HepG2 (cell line): ENCODE measurements at regions not wholly inside any gene's neighbourhood (a gene's known extent, or its start where the extent isn't known, plus 50 kb on each side); places are given as distances from the start of the nearest gene placed in this dataset.

Experiments
- ATAC-seq: fragments of 200-7000 bp; cut with Tn5 transposase; 3 replicates; pipeline ENCODE4 v1.9.1; 2020; ENCODE audit warnings: mild to moderate bottlenecking, moderate library complexity
- BruUV-seq: library from RNA; stranded (reverse); fragments of 400-500 nt; replicated peaks from 2 replicates; lab custom pipeline; 2021; lab: Mats Ljungman, UMichigan
- CTCF ChIA-PET: fragments of 300-600 bp; formaldehyde crosslinking; extraction: SDS; loops from one replicate; lab custom pipeline; 2021; ENCODE audit warnings: low total read pairs, inconsistent platforms, low intra/inter-chr PET ratio; lab: Yijun Ruan, JAX
- POLR2A ChIA-PET: fragments of 350-600 bp; sonication (Branson Sonifier 250); formaldehyde crosslinking; loops from one replicate; lab custom pipeline; 2020; ENCODE audit warnings: antibody characterized with exemption, inconsistent platforms; lab: Yijun Ruan, JAX
- DNase-seq: peaks from one replicate; pipeline ENCODE4 v3.0.0-alpha.2; 2015; ENCODE audit warnings: low spot score
- FAIRE-seq: peaks from 3 replicates; lab custom pipeline; 2011; peaks lifted over from hg19 to GRCh38; lab: Jason Lieb, UNC
- H2AFZ ChIP-seq: one replicate; pipeline ENCODE4 v1.6.1; 2011; ENCODE audit warnings: low read length, inconsistent platforms
- H3K27ac ChIP-seq: fragments of 300-600 bp; 3 replicates; pipeline ENCODE4 v1.8.0; 2011; ENCODE audit warnings: mixed run types, mild to moderate bottlenecking, mixed read lengths, low read length, inconsistent platforms; ENCODE audit not compliant: insufficient read depth; ENCODE audit errors: extremely low read length
- H3K27me3 ChIP-seq, 2 experiments: fragments of 200-600 bp in 1 of 2; 2 replicates in 1 of 2; 3 replicates in 1 of 2; pipeline versions ENCODE4 v1.6.0 to v1.8.0; 2011; ENCODE audit warnings: low read length in 2 of 2, mild to moderate bottlenecking in 2 of 2, moderate library complexity in 2 of 2, inconsistent platforms in 1 of 2; ENCODE audit not compliant: insufficient read depth in 2 of 2, control insufficient read depth in 1 of 2
- H3K36me3 ChIP-seq, 2 experiments: fragments of 200-600 bp in 1 of 2; replicated peaks in 1 of 2; 2 replicates in 1 of 2; 3 replicates in 1 of 2; pipeline versions ENCODE4 v1.5.1 to v1.8.0; 2011; ENCODE audit warnings: low read length in 2 of 2, inconsistent platforms in 1 of 2; ENCODE audit not compliant: insufficient read depth in 2 of 2, control insufficient read depth in 1 of 2
- H3K4me1 ChIP-seq: 2 replicates; pipeline ENCODE4 v1.5.1; 2012; ENCODE audit warnings: low read length, inconsistent platforms; ENCODE audit not compliant: insufficient read depth
- H3K4me2 ChIP-seq: 2 replicates; pipeline ENCODE4 v1.6.0; 2011; ENCODE audit warnings: low read depth, low read length, inconsistent platforms
- H3K4me3 ChIP-seq, 3 experiments: fragments of 200-600 bp in 1 of 3; sonication (generic), shearing (Covaris generic) in 1 of 3; replicated peaks in 1 of 3; 2 replicates each; pipeline ENCODE4 v1.5.1; 2011 to 2016; ENCODE audit warnings: low read length in 3 of 3, inconsistent platforms in 2 of 3, low read depth in 2 of 3, mild to moderate bottlenecking in 2 of 3, control low read depth in 1 of 3, mixed read lengths in 1 of 3; ENCODE audit not compliant: insufficient read depth in 1 of 3
- H3K79me2 ChIP-seq: one replicate; pipeline ENCODE4 v1.6.1; 2011; ENCODE audit warnings: low read length, inconsistent platforms; ENCODE audit not compliant: insufficient read depth
- H3K9ac ChIP-seq: 2 replicates; pipeline ENCODE4 v1.6.0; 2011; ENCODE audit warnings: mild to moderate bottlenecking, low read depth, low read length, inconsistent platforms; ENCODE audit not compliant: insufficient read depth
- H3K9me3 ChIP-seq: 2 replicates; pipeline ENCODE4 v1.5.1; 2012; ENCODE audit warnings: mild to moderate bottlenecking, low read length
- H4K20me1 ChIP-seq: 2 replicates; pipeline ENCODE4 v1.6.0; 2011; ENCODE audit warnings: inconsistent platforms, mild to moderate bottlenecking, low read length, moderate library complexity; ENCODE audit not compliant: insufficient read depth
- HNRNPK ChIP-seq: fragments of 200-400 bp; formaldehyde crosslinking; IDR thresholded peaks from 2 replicates; pipeline ENCODE4 v1.6.1; 2018; ENCODE audit warnings: low read length, low read depth, moderate library complexity, mild to moderate bottlenecking; ENCODE audit not compliant: poor library complexity, severe bottlenecking
- KLF6 ChIP-seq: IDR thresholded peaks from 2 replicates; pipeline ENCODE4 v1.8.0; 2016; ENCODE audit warnings: missing biosample characterization, missing genetic modification reagents
- RBAK ChIP-seq: sonication (generic); formaldehyde crosslinking; IDR thresholded peaks from 2 replicates; pipeline ENCODE4 v1.5.1; 2020; ENCODE audit warnings: mild to moderate bottlenecking, missing genetic modification reagents
- ZFP62 ChIP-seq: sonication (generic); formaldehyde crosslinking; IDR thresholded peaks from 2 replicates; pipeline ENCODE4 v1.4.0; 2020; ENCODE audit warnings: missing genetic modification reagents
- ZNF331 ChIP-seq: sonication (generic); formaldehyde crosslinking; IDR thresholded peaks from 2 replicates; pipeline ENCODE4 v1.4.0; 2020; ENCODE audit warnings: missing genetic modification reagents
- ZNF776 ChIP-seq: sonication (generic); formaldehyde crosslinking; IDR thresholded peaks from 2 replicates; pipeline ENCODE4 v1.4.0; 2020; ENCODE audit warnings: mild to moderate bottlenecking, missing genetic modification reagents
- WGBS: methylation state at CpG from one replicate; pipeline ENCODE4 v1.1.6; 2017; ENCODE audit warnings: low lambda C conversion rate; 5-methylcytosine and 5-hydroxymethylcytosine counted together
- in situ Hi-C: cut with HindIII; loops from 2 replicates; pipeline ENCODE4 v1.10.0; 2017; ENCODE audit warnings: low pct_unique_long_range_greater_than_20kb; ENCODE audit not compliant: extremely low pct_ligation_motif_present
- intact Hi-C: fragments of 100-400 bp; cut with micrococcal nuclease; formaldehyde crosslinking; loops from one replicate; pipeline ENCODE4 v1.10.0; 2022; ENCODE audit not compliant: unreplicated experiment
- TF ChIP-seq, protein P1 (sequence below): IDR thresholded peaks from 2 replicates; pipeline ENCODE4 v1.6.1; 2012; ENCODE audit warnings: inconsistent platforms
- TF ChIP-seq, protein P2 (sequence below): sonication (generic); formaldehyde crosslinking; conservative IDR thresholded peaks from 2 replicates; pipeline ENCODE4 v1.8.0; 2022; ENCODE audit warnings: missing genetic modification reagents
- TF ChIP-seq, protein P3 (sequence below): sonication (generic); formaldehyde crosslinking; IDR thresholded peaks from 2 replicates; pipeline ENCODE4 v1.5.1; 2020; ENCODE audit warnings: mild to moderate bottlenecking, missing genetic modification reagents
- TF ChIP-seq, protein P4 (sequence below): IDR thresholded peaks from 2 replicates; pipeline ENCODE4 v1.4.0; 2020; ENCODE audit warnings: mild to moderate bottlenecking, missing genetic modification reagents

DNA sequence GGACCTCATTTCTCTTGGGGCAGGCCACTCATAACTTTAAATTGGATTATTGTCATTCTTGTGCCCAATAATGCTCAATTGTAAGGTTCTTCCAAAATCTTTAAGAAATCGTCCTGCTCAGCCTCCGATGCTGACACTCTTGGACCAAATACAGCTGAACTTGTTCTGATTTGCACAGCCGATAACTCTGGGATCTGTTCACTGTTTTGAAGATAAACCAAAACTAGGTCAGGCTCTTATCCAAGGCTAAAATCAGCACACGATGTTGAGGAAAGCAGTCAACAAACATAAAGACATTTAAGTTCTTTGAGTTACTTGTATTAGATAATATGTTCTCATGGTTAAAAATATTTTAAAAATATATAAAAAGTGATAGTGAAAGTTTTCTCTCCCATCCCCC is 52.0 kb upstream of the NEO1 start:
- no peaks in the 10 kb centered on the region for H3K4me1 ChIP-seq
- BruUV-seq = no TSS peak
- ATAC-seq (no peak), DNase-seq (no peak), FAIRE-seq (no peak)
- intact Hi-C loops = no loop called here
- H4K20me1 ChIP-seq = no peaks in the 10 kb centered on the region
- H3K36me3 ChIP-seq = no peaks in the 10 kb centered on the region
- ChIA-PET CTCF (no interaction called here), POLR2A (no interaction called here)
- no peaks in the 10 kb centered on the region for H3K79me2 ChIP-seq
- in situ Hi-C loops = no loop called here
- no peak overlapping the region for H3K9ac ChIP-seq
- peaks cover 0 to 11% of the 10 kb centered on the region in 2 experiments; a peak in 2 of 5 replicates for H3K27me3 ChIP-seq
- no peaks in the 10 kb centered on the region for H3K9me3 ChIP-seq
- no peak overlapping the region for H3K4me2 ChIP-seq
- H3K27ac ChIP-seq = no peak overlapping the region
- H3K4me3 ChIP-seq = no peak overlapping the region
- no peak overlapping the region for H2AFZ ChIP-seq
- WGBS = 41% methylated on average over 4 of the region's 4 CpGs
- TF ChIP-seq, protein P1, sequence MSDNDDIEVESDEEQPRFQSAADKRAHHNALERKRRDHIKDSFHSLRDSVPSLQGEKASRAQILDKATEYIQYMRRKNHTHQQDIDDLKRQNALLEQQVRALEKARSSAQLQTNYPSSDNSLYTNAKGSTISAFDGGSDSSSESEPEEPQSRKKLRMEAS = no peak
- peak; percentile 45 for TF ChIP-seq HNRNPK

DNA sequence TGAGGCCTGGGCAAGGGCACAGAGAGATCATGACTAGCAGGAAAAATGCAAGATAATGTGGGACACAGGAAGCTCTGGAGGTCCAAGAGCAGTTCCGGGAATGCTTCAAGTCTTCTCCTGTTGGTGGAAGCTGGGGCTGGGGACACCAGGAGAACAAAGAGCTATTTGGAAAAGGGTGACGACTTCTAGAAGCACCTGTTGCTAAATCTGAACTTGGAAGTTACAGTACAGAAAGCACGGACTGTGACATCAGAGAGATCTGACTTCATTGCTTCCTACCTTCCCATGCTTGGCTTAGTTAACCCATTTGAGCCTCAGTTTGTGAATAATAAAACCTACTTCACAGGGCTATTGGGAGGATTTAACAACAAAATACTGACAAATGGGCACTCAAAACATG is 52.7 kb upstream of the NEO1 start:
- no TSS peak for BruUV-seq
- no peak for ATAC-seq
- no peak overlapping the region for H3K9ac ChIP-seq
- TF ChIP-seq RBAK (CRISPR knock-in tag) = no peak
- TF ChIP-seq KLF6 (CRISPR knock-in tag) = no peak
- TF ChIP-seq, protein P2, sequence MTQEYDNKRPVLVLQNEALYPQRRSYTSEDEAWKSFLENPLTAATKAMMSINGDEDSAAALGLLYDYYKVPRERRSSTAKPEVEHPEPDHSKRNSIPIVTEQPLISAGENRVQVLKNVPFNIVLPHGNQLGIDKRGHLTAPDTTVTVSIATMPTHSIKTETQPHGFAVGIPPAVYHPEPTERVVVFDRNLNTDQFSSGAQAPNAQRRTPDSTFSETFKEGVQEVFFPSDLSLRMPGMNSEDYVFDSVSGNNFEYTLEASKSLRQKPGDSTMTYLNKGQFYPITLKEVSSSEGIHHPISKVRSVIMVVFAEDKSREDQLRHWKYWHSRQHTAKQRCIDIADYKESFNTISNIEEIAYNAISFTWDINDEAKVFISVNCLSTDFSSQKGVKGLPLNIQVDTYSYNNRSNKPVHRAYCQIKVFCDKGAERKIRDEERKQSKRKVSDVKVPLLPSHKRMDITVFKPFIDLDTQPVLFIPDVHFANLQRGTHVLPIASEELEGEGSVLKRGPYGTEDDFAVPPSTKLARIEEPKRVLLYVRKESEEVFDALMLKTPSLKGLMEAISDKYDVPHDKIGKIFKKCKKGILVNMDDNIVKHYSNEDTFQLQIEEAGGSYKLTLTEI (CRISPR knock-in tag) = no peak
- TF ChIP-seq ZNF776 (CRISPR knock-in tag) = no peak
- TF ChIP-seq, protein P3, sequence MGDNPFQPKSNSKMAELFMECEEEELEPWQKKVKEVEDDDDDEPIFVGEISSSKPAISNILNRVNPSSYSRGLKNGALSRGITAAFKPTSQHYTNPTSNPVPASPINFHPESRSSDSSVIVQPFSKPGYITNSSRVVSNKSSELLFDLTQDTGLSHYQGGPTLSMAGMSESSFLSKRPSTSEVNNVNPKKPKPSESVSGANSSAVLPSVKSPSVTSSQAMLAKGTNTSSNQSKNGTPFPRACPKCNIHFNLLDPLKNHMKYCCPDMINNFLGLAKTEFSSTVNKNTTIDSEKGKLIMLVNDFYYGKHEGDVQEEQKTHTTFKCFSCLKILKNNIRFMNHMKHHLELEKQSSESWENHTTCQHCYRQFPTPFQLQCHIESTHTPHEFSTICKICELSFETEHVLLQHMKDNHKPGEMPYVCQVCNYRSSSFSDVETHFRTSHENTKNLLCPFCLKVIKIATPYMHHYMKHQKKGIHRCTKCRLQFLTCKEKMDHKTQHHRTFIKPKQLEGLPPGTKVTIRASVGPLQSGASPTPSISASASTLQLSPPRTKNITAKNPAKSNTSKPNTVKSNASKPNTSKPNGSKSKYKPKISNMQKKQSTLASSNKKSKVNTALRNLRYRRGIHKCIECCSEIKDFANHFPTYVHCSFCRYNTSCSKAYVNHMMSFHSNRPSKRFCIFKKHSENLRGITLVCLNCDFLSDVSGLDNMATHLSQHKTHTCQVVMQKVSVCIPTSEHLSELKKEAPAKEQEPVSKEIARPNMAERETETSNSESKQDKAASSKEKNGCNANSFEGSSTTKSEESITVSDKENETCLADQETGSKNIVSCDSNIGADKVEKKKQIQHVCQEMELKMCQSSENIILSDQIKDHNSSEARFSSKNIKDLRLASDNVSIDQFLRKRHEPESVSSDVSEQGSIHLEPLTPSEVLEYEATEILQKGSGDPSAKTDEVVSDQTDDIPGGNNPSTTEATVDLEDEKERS (CRISPR knock-in tag) = no peak
- TF ChIP-seq ZFP62 = no peak
- TF ChIP-seq, protein P4, sequence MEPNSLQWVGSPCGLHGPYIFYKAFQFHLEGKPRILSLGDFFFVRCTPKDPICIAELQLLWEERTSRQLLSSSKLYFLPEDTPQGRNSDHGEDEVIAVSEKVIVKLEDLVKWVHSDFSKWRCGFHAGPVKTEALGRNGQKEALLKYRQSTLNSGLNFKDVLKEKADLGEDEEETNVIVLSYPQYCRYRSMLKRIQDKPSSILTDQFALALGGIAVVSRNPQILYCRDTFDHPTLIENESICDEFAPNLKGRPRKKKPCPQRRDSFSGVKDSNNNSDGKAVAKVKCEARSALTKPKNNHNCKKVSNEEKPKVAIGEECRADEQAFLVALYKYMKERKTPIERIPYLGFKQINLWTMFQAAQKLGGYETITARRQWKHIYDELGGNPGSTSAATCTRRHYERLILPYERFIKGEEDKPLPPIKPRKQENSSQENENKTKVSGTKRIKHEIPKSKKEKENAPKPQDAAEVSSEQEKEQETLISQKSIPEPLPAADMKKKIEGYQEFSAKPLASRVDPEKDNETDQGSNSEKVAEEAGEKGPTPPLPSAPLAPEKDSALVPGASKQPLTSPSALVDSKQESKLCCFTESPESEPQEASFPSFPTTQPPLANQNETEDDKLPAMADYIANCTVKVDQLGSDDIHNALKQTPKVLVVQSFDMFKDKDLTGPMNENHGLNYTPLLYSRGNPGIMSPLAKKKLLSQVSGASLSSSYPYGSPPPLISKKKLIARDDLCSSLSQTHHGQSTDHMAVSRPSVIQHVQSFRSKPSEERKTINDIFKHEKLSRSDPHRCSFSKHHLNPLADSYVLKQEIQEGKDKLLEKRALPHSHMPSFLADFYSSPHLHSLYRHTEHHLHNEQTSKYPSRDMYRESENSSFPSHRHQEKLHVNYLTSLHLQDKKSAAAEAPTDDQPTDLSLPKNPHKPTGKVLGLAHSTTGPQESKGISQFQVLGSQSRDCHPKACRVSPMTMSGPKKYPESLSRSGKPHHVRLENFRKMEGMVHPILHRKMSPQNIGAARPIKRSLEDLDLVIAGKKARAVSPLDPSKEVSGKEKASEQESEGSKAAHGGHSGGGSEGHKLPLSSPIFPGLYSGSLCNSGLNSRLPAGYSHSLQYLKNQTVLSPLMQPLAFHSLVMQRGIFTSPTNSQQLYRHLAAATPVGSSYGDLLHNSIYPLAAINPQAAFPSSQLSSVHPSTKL (CRISPR knock-in tag) = no peak
- TF ChIP-seq ZNF331 (CRISPR knock-in tag) = no peak

More for the DNA sequence above, 52.7 kb upstream of the NEO1 start:
- Histone ChIP-seq H3K4me1 (no peaks in the 10 kb centered on the region), H3K36me3 (no peaks in the 10 kb centered on the region), H3K27me3 (peaks cover 0 to 15% of the 10 kb centered on the region in 2 experiments; a peak in 2 of 5 replicates), H4K20me1 (no peaks in the 10 kb centered on the region), H3K79me2 (no peaks in the 10 kb centered on the region), H3K4me3 (no peak overlapping the region), H3K27ac (no peak overlapping the region), H2AFZ (no peak overlapping the region), H3K4me2 (no peak overlapping the region), H3K9me3 (no peaks in the 10 kb centered on the region)
- DNase-seq (no peak), FAIRE-seq (no peak)
- POLR2A ChIA-PET = no interaction called here
- CTCF ChIA-PET = no interaction called here
- in situ Hi-C loops = no loop called here
- intact Hi-C loops = no loop called here
- WGBS = 7% methylated on average over 3 of the region's 3 CpGs
